ENCODE measurements at regions not wholly inside any gene's neighbourhood (a gene's known extent, or its start where the extent isn't known, plus 50 kb on each side); places are given as distances from the start of the nearest gene placed in this dataset.
"Not testable (repeated sequence)": the region's sequence is repeated elsewhere in the genome, so short reads cannot be mapped to it uniquely, and the experiment has no call there.

GRCh38 chr14:30165255-30165654 is 237.6 kb upstream of the PRKD1 start:
- DNase-seq, result no peak

GRCh38 chr14:30177781-30178180 is 250.1 kb upstream of the PRKD1 start:
- no peak for DNase-seq

GRCh38 chr14:30179381-30180130 is 251.9 kb upstream of the PRKD1 start:
- no peak for DNase-seq

GRCh38 chr14:30180219-30180618 is 252.6 kb upstream of the PRKD1 start:
- DNase-seq, result no peak

GRCh38 chr14:30185832-30186231 is 258.2 kb upstream of the PRKD1 start:
- DNase-seq, result no peak

- DNase-seq, result no peak
These were observed 264.1 kb upstream of the PRKD1 start for GRCh38 chr14:30191639-30192279.

- no peak for DNase-seq
These were observed 265.5 kb upstream of the PRKD1 start for GRCh38 chr14:30193101-30193500.

- no peak for DNase-seq
These were observed 266.3 kb upstream of the PRKD1 start for GRCh38 chr14:30193845-30194501.

- no peak for DNase-seq
These were observed 267.1 kb upstream of the PRKD1 start for GRCh38 chr14:30194741-30195148.

GRCh38 chr14:30195941-30196340 is 268.3 kb upstream of the PRKD1 start:
- DNase-seq, result no peak

GRCh38 chr14:30196861-30197260 is 269.2 kb upstream of the PRKD1 start:
- DNase-seq, result no peak

- not testable (repeated sequence) for DNase-seq
These were observed 271.1 kb upstream of the PRKD1 start for GRCh38 chr14:30198720-30199119.

- DNase-seq, result no peak
These were observed 276.9 kb upstream of the PRKD1 start for GRCh38 chr14:30204431-30204980.

GRCh38 chr14:30209136-30209535 is 281.5 kb upstream of the PRKD1 start:
- DNase-seq, result no peak

- DNase-seq, result no peak
These were observed 283.0 kb upstream of the PRKD1 start for GRCh38 chr14:30210630-30211029.

- no peak for DNase-seq
These were observed 283.7 kb upstream of the PRKD1 start for GRCh38 chr14:30211326-30211725.

- DNase-seq, result no peak
These were observed 286.4 kb upstream of the PRKD1 start for GRCh38 chr14:30214014-30214413.

GRCh38 chr14:30214461-30215090 is 286.9 kb upstream of the PRKD1 start:
- peak; percentile 69 for DNase-seq

GRCh38 chr14:30218907-30219306 is 291.3 kb upstream of the PRKD1 start:
- DNase-seq, result no peak

GRCh38 chr14:30221546-30221945 is 293.9 kb upstream of the PRKD1 start:
- DNase-seq, result no peak

- DNase-seq, result peak; percentile 61
These were observed 295.7 kb upstream of the PRKD1 start for GRCh38 chr14:30223385-30223785.

- DNase-seq, result no peak
These were observed 296.3 kb upstream of the PRKD1 start for GRCh38 chr14:30223966-30224365.

GRCh38 chr14:30225176-30225575 is 297.5 kb upstream of the PRKD1 start:
- DNase-seq, result no peak

All from NCI-H1092 (cell line).